CD4-positive, alpha-beta T cell treated with Interleukin-6 at 100 ng/mL for 8 hours (primary cell): ENCODE measurements at regions not wholly inside any gene's neighbourhood (a gene's known extent, or its start where the extent isn't known, plus 50 kb on each side); places are given as distances from the start of the nearest gene placed in this dataset.

Source experiments
- DNase-seq: peaks from one replicate; pipeline ENCODE4 v3.0.0-alpha.2; 2020; ENCODE audit warnings: mixed read lengths, low spot score

- DNase-seq, result no peak
Observed at GRCh38 chr3:5428607-5429516, 241.4 kb downstream of the EDEM1 start.

GRCh38 chr3:5429517-5429890, 242.0 kb downstream of the EDEM1 start:
- no peak for DNase-seq

- DNase-seq, result no peak
Observed at GRCh38 chr3:5430701-5431100, 243.2 kb downstream of the EDEM1 start.

GRCh38 chr3:5431146-5431545, 243.6 kb downstream of the EDEM1 start:
- DNase-seq, result no peak

GRCh38 chr3:5431811-5432378, 244.4 kb downstream of the EDEM1 start:
- DNase-seq, result no peak

- DNase-seq, result no peak
Observed at GRCh38 chr3:5437296-5437782, 249.8 kb downstream of the EDEM1 start.

GRCh38 chr3:5437783-5438323, 250.3 kb downstream of the EDEM1 start:
- DNase-seq, result no peak

- DNase-seq, result no peak
Observed at GRCh38 chr3:5441401-5441800, 253.9 kb downstream of the EDEM1 start.

GRCh38 chr3:5442106-5442785, 254.7 kb downstream of the EDEM1 start:
- DNase-seq, result no peak

- DNase-seq, result no peak
Observed at GRCh38 chr3:5442786-5443138, 255.3 kb downstream of the EDEM1 start.

GRCh38 chr3:5444253-5444652, 256.7 kb downstream of the EDEM1 start:
- no peak for DNase-seq

- no peak for DNase-seq
Observed at GRCh38 chr3:5445676-5446201, 258.2 kb downstream of the EDEM1 start.

GRCh38 chr3:5448246-5448645, 260.7 kb downstream of the EDEM1 start:
- DNase-seq, result no peak

GRCh38 chr3:5448816-5449215, 261.3 kb downstream of the EDEM1 start:
- no peak for DNase-seq

- no peak for DNase-seq
Observed at GRCh38 chr3:5456199-5456598, 268.7 kb downstream of the EDEM1 start.

- DNase-seq, result no peak
Observed at GRCh38 chr3:5458526-5458925, 271.0 kb downstream of the EDEM1 start.

- DNase-seq, result no peak
Observed at GRCh38 chr3:5462086-5462485, 274.6 kb downstream of the EDEM1 start.

- no peak for DNase-seq
Observed at GRCh38 chr3:5463991-5464390, 276.5 kb downstream of the EDEM1 start.

- no peak for DNase-seq
Observed at GRCh38 chr3:5464649-5465048, 277.1 kb downstream of the EDEM1 start.

- no peak for DNase-seq
Observed at GRCh38 chr3:5465183-5465582, 277.7 kb downstream of the EDEM1 start.

- no peak for DNase-seq
Observed at GRCh38 chr3:5466065-5466464, 278.6 kb downstream of the EDEM1 start.

- no peak for DNase-seq
Observed at GRCh38 chr3:5466717-5467116, 279.2 kb downstream of the EDEM1 start.

GRCh38 chr3:5473471-5473870, 286.0 kb downstream of the EDEM1 start:
- no peak for DNase-seq
